K562 (cell line): ENCODE measurements at regions not wholly inside any gene's neighbourhood (a gene's known extent, or its start where the extent isn't known, plus 50 kb on each side); places are given as distances from the start of the nearest gene placed in this dataset.

Source experiments
- ATAC-seq: fragments of 200-7000 bp; cut with Tn5 transposase; 3 replicates; pipeline ENCODE4 v1.9.1; 2020; ENCODE audit warnings: moderate library complexity
- BruUV-seq: library from RNA; stranded (reverse); fragments of 400-500 nt; replicated peaks from 2 replicates; lab custom pipeline; 2021; lab: Mats Ljungman, UMichigan
- CTCF ChIA-PET: fragments of 300-600 bp; formaldehyde crosslinking; extraction: SDS; loops from one replicate; lab custom pipeline; 2021; ENCODE audit warnings: low intra/inter-chr PET ratio; lab: Yijun Ruan, JAX
- POLR2A ChIA-PET: fragments of 300-600, 350-650 bp; sonication (Branson Sonifier 250); formaldehyde crosslinking; extraction: SDS; loops from one replicate; lab custom pipeline; 2021; ENCODE audit warnings: antibody characterized with exemption, inconsistent platforms; lab: Yijun Ruan, JAX
- DNase-seq, 4 experiments: peaks; one replicate each; pipeline versions ENCODE4 v3.0.0 to v3.0.0-alpha.2; 2011 to 2018; ENCODE audit warnings: low spot score in 3 of 4, mixed read lengths in 3 of 4; ENCODE audit errors: extremely low read depth in 1 of 4
- FAIRE-seq: peaks from 2 replicates; lab custom pipeline; 2011; peaks lifted over from hg19 to GRCh38; lab: Jason Lieb, UNC
- H2AFZ ChIP-seq: 2 replicates; pipeline ENCODE4 v1.6.0; 2011; ENCODE audit warnings: low read depth, low read length, control low read depth, inconsistent platforms
- H3K27ac ChIP-seq: fragments of 200-600 bp; 3 replicates; pipeline ENCODE4 v1.8.0; 2011; ENCODE audit warnings: low read depth, mild to moderate bottlenecking, control low read depth, inconsistent platforms, low read length, moderate library complexity, mixed read lengths; ENCODE audit errors: extremely low read depth
- H3K27me3 ChIP-seq, 2 experiments: fragments of 300-600 bp in 1 of 2; 2 replicates in 1 of 2; 3 replicates in 1 of 2; pipeline versions ENCODE4 v1.6.0 to v1.8.0; 2011; ENCODE audit warnings: inconsistent platforms in 2 of 2, low read length in 2 of 2, mild to moderate bottlenecking in 1 of 2, mixed read lengths in 1 of 2, moderate library complexity in 1 of 2; ENCODE audit not compliant: control insufficient read depth in 2 of 2, insufficient read depth in 2 of 2
- H3K36me3 ChIP-seq: fragments of 300-600 bp; 3 replicates; pipeline ENCODE4 v1.8.0; 2011; ENCODE audit warnings: mild to moderate bottlenecking, low read length, inconsistent platforms; ENCODE audit not compliant: control insufficient read depth, insufficient read depth
- H3K4me1 ChIP-seq, 2 experiments: fragments of 200-600 bp in 1 of 2; replicated peaks in 1 of 2; 2 replicates in 1 of 2; 3 replicates in 1 of 2; pipeline versions ENCODE4 v1.5.1 to v1.8.0; 2011; ENCODE audit warnings: inconsistent platforms in 2 of 2, low read length in 2 of 2, mild to moderate bottlenecking in 1 of 2, mixed read lengths in 1 of 2, moderate library complexity in 1 of 2; ENCODE audit not compliant: control insufficient read depth in 2 of 2, insufficient read depth in 2 of 2
- H3K4me2 ChIP-seq: 2 replicates; pipeline ENCODE4 v1.6.1; 2011; ENCODE audit warnings: low read length, control low read depth, inconsistent platforms, mixed read lengths; ENCODE audit not compliant: insufficient read depth
- H3K4me3 ChIP-seq: fragments of 200-600 bp; sonication (generic), shearing (Covaris generic); 2 replicates; pipeline ENCODE4 v1.5.1; 2016; ENCODE audit warnings: control low read depth, inconsistent platforms
- H3K79me2 ChIP-seq: fragments of 200-600 bp; 3 replicates; pipeline ENCODE4 v1.8.0; 2011; ENCODE audit warnings: low read length, inconsistent platforms; ENCODE audit not compliant: control insufficient read depth, insufficient read depth
- H3K9ac ChIP-seq, 2 experiments: 2 replicates each; pipeline versions ENCODE4 v1.6.0 to v1.6.1; 2011; ENCODE audit warnings: low read depth in 2 of 2, low read length in 2 of 2, control low read depth in 1 of 2, inconsistent platforms in 1 of 2, mild to moderate bottlenecking in 1 of 2, mixed read lengths in 1 of 2; ENCODE audit not compliant: insufficient read depth in 1 of 2
- H3K9me1 ChIP-seq: one replicate; pipeline ENCODE4 v1.6.0; 2011; ENCODE audit warnings: inconsistent platforms, mild to moderate bottlenecking, low read length, moderate library complexity; ENCODE audit not compliant: control insufficient read depth, insufficient read depth
- H3K9me3 ChIP-seq: replicated peaks from 2 replicates; pipeline ENCODE4 v1.5.1; 2011; ENCODE audit warnings: low read depth, low read length, inconsistent platforms; ENCODE audit not compliant: control insufficient read depth, insufficient read depth
- H4K20me1 ChIP-seq: replicated peaks from 2 replicates; pipeline ENCODE4 v1.6.1; 2011; ENCODE audit warnings: low read length, inconsistent platforms, mixed read lengths; ENCODE audit not compliant: control insufficient read depth, insufficient read depth
- EP400 ChIP-seq: fragments of 450-650 bp; IDR thresholded peaks from 2 replicates; pipeline ENCODE4 v1.6.1; 2017; ENCODE audit warnings: antibody characterized with exemption, mild to moderate bottlenecking, moderate library complexity
- FOXJ3 ChIP-seq: sonication (generic); formaldehyde crosslinking; IDR thresholded peaks from 2 replicates; pipeline ENCODE4 v1.4.0; 2020; ENCODE audit warnings: mild to moderate bottlenecking, missing genetic modification reagents
- HDGF ChIP-seq: fragments of 450-650 bp; IDR thresholded peaks from 2 replicates; pipeline ENCODE4 v1.6.1; 2016
- WGBS: fragments of 100-300 bp; shearing (Covaris generic); methylation state at CpG from one replicate; pipeline ENCODE4 v1.1.6; 2016; ENCODE audit warnings: low coverage, mixed read lengths; ENCODE audit not compliant: insufficient coverage; ENCODE audit errors: missing lambda C conversion rate; 5-methylcytosine and 5-hydroxymethylcytosine counted together
- in situ Hi-C: fragments of 300-500 bp; cut with MboI; formaldehyde crosslinking; loops from 4 replicates; pipeline ENCODE4 v1.15.0; 2018; ENCODE audit warnings: inconsistent platforms, mixed read lengths
- intact Hi-C: fragments of 100-400 bp; cut with micrococcal nuclease; formaldehyde crosslinking; loops from 2 replicates; pipeline ENCODE4 v1.14.2; 2022
- TF ChIP-seq, protein P1 (sequence below): sonication (generic); formaldehyde crosslinking; IDR thresholded peaks from 2 replicates; pipeline ENCODE4 v1.8.1; 2023; ENCODE audit warnings: mild to moderate bottlenecking, missing genetic modification reagents, moderate library complexity

DNA sequence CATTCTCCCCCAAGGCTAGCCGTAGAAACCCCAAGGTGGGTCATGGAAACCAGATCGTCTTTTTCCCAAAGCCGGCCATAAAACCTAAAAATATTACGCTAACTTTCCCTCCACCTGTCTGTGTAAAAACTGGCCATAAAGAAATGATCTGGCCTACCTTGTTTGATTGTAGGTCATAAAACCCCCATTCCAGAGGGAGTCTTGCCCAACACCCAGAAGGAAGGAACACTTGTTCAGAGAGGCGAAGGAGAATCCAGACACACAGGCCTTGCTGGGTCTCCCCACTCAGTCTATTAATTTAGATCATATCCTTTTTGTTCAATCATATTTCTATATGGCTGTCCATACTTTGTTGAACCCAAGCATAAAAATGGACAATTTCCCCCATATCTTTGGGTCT is 344.7 kb downstream of the HRH4 start:
- no peak overlapping the region for H2AFZ ChIP-seq
- no peaks in the 10 kb centered on the region for H3K9me1 ChIP-seq
- no peak overlapping the region for H3K9ac ChIP-seq
- no peaks in the 10 kb centered on the region for H4K20me1 ChIP-seq
- no peaks in the 10 kb centered on the region for H3K79me2 ChIP-seq
- 0% methylated on average over 5 of the region's 5 CpGs for WGBS
- H3K4me2 ChIP-seq = no peak overlapping the region
- no peak overlapping the region for H3K27ac ChIP-seq
- FAIRE-seq (no peak), DNase-seq (no peak), ATAC-seq (no peak)
- POLR2A ChIA-PET = interaction anchor here (1.0 kb wide), 1 partner anchor 9 kb away, joined by 3 read pairs; no protein-coding TSS in a partner anchor
- H3K36me3 ChIP-seq = no peaks in the 10 kb centered on the region
- in situ Hi-C loops (no loop called here), intact Hi-C loops (no loop called here)
- H3K9me3 ChIP-seq = no peaks in the 10 kb centered on the region
- BruUV-seq = no TSS peak
- H3K4me1 ChIP-seq = no peaks in the 10 kb centered on the region
- CTCF ChIA-PET = no interaction called here
- H3K27me3 ChIP-seq = no peaks in the 10 kb centered on the region
- H3K4me3 ChIP-seq = no peak overlapping the region
- TF ChIP-seq, protein P1, sequence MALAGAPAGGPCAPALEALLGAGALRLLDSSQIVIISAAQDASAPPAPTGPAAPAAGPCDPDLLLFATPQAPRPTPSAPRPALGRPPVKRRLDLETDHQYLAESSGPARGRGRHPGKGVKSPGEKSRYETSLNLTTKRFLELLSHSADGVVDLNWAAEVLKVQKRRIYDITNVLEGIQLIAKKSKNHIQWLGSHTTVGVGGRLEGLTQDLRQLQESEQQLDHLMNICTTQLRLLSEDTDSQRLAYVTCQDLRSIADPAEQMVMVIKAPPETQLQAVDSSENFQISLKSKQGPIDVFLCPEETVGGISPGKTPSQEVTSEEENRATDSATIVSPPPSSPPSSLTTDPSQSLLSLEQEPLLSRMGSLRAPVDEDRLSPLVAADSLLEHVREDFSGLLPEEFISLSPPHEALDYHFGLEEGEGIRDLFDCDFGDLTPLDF (CRISPR knock-in tag) = no peak
- TF ChIP-seq HDGF = no peak
- TF ChIP-seq FOXJ3 (CRISPR knock-in tag) = no peak
- no peak for TF ChIP-seq EP400
